Skin of body (tissue), 1 donor: ENCODE measurements at regions not wholly inside any gene's neighbourhood (a gene's known extent, or its start where the extent isn't known, plus 50 kb on each side); places are given as distances from the start of the nearest gene placed in this dataset.
"Not testable (repeated sequence)": the region's sequence is repeated elsewhere in the genome, so short reads cannot be mapped to it uniquely, and the experiment has no call there.

ENCODE experiments used
- DNase-seq: peaks from one replicate; lab custom pipeline; 2025; lab: John Stamatoyannopoulos, UW

- DNase-seq = no peak
Measured at GRCh38 chr5:136924490-136924889, 559.1 kb upstream of the TRPC7 start.

- DNase-seq = no peak
Measured at GRCh38 chr5:136910625-136911024, 545.3 kb upstream of the TRPC7 start.

- no peak for DNase-seq
Measured at GRCh38 chr5:136909906-136910305, 544.6 kb upstream of the TRPC7 start.

GRCh38 chr5:136907371-136907770, 542.0 kb upstream of the TRPC7 start:
- DNase-seq = no peak

- no peak for DNase-seq
Measured at GRCh38 chr5:136906545-136906944, 541.2 kb upstream of the TRPC7 start.

GRCh38 chr5:136905571-136905970, 540.2 kb upstream of the TRPC7 start:
- DNase-seq = no peak

GRCh38 chr5:136894070-136894469, 528.7 kb upstream of the TRPC7 start:
- DNase-seq = no peak

- DNase-seq = no peak
Measured at GRCh38 chr5:136892000-136892399, 526.7 kb upstream of the TRPC7 start.

GRCh38 chr5:136891175-136891972, 526.0 kb upstream of the TRPC7 start:
- DNase-seq = no peak

- DNase-seq = no peak
Measured at GRCh38 chr5:136890431-136891148, 525.2 kb upstream of the TRPC7 start.

- DNase-seq = no peak
Measured at GRCh38 chr5:136886608-136887007, 521.3 kb upstream of the TRPC7 start.

GRCh38 chr5:136864960-136865359, 499.6 kb upstream of the TRPC7 start:
- no peak for DNase-seq

GRCh38 chr5:136856648-136857047, 491.3 kb upstream of the TRPC7 start:
- no peak for DNase-seq

GRCh38 chr5:136853971-136854370, 488.6 kb upstream of the TRPC7 start:
- DNase-seq = no peak

GRCh38 chr5:136840601-136841000, 475.3 kb upstream of the TRPC7 start:
- DNase-seq = no peak

GRCh38 chr5:136836093-136836492, 470.7 kb upstream of the TRPC7 start:
- DNase-seq = no peak

- no peak for DNase-seq
Measured at GRCh38 chr5:136820848-136821247, 455.5 kb upstream of the TRPC7 start.

GRCh38 chr5:136819526-136820302, 454.4 kb upstream of the TRPC7 start:
- no peak for DNase-seq

GRCh38 chr5:136816327-136816726, 451.0 kb upstream of the TRPC7 start:
- DNase-seq = no peak

GRCh38 chr5:136814619-136815378, 449.5 kb upstream of the TRPC7 start:
- DNase-seq = peak; percentile 90

- not testable (repeated sequence) for DNase-seq
Measured at GRCh38 chr5:136812270-136812669, 446.9 kb upstream of the TRPC7 start.
